GM19035 (cell line): ENCODE measurements at regions not wholly inside any gene's neighbourhood (a gene's known extent, or its start where the extent isn't known, plus 50 kb on each side); places are given as distances from the start of the nearest gene placed in this dataset.

Source experiments
- ATAC-seq: cut with Tn5 transposase; IDR thresholded peaks from one replicate; pipeline ENCODE4 v1.9.1; 2021; ENCODE audit not compliant: unreplicated experiment

GRCh38 chr9:89986190-89986589 is 381.4 kb downstream of the GADD45G start:
- no peak for ATAC-seq

- no peak for ATAC-seq
Measured at GRCh38 chr9:89988458-89988857, 383.6 kb downstream of the GADD45G start.

- ATAC-seq = no peak
Measured at GRCh38 chr9:89991204-89991790, 386.5 kb downstream of the GADD45G start.

GRCh38 chr9:89992326-89993198 is 387.8 kb downstream of the GADD45G start:
- ATAC-seq = no peak

GRCh38 chr9:89993678-89994630 is 389.1 kb downstream of the GADD45G start:
- ATAC-seq = no peak

- ATAC-seq = no peak
Measured at GRCh38 chr9:89994988-89995613, 390.3 kb downstream of the GADD45G start.

GRCh38 chr9:89996116-89996515 is 391.3 kb downstream of the GADD45G start:
- ATAC-seq = no peak

- no peak for ATAC-seq
Measured at GRCh38 chr9:89996773-89997172, 392.0 kb downstream of the GADD45G start.

GRCh38 chr9:89998633-89999032 is 393.8 kb downstream of the GADD45G start:
- no peak for ATAC-seq

- ATAC-seq = no peak
Measured at GRCh38 chr9:89999176-89999533, 394.3 kb downstream of the GADD45G start.

GRCh38 chr9:89999534-90000370 is 394.9 kb downstream of the GADD45G start:
- ATAC-seq = peak; percentile 87

- ATAC-seq = no peak
Measured at GRCh38 chr9:90000925-90001324, 396.1 kb downstream of the GADD45G start.

- no peak for ATAC-seq
Measured at GRCh38 chr9:90001747-90002146, 396.9 kb downstream of the GADD45G start.

GRCh38 chr9:90002397-90003271 is 397.8 kb downstream of the GADD45G start:
- no peak for ATAC-seq

- no peak for ATAC-seq
Measured at GRCh38 chr9:90005388-90005787, 400.6 kb downstream of the GADD45G start.

GRCh38 chr9:90007516-90008440 is 403.0 kb downstream of the GADD45G start:
- ATAC-seq = no peak

GRCh38 chr9:90009447-90009846 is 404.6 kb downstream of the GADD45G start:
- no peak for ATAC-seq

- ATAC-seq = no peak
Measured at GRCh38 chr9:90010793-90011192, 406.0 kb downstream of the GADD45G start.
